OCI-LY1 (cell line): ENCODE measurements at regions not wholly inside any gene's neighbourhood (a gene's known extent, or its start where the extent isn't known, plus 50 kb on each side); places are given as distances from the start of the nearest gene placed in this dataset.

Experiments used
- H2AFZ ChIP-seq: fragments of 200-600 bp; sonication (generic), shearing (Covaris generic); 2 replicates; pipeline ENCODE4 v1.6.0; 2014; ENCODE audit warnings: antibody characterized with exemption, mild to moderate bottlenecking, low read length
- H3F3A ChIP-seq: fragments of 200-600 bp; sonication (generic), shearing (Covaris generic); 2 replicates; pipeline ENCODE4 v1.6.0; 2014; ENCODE audit warnings: mild to moderate bottlenecking, antibody characterized with exemption, low read length, moderate library complexity; ENCODE audit not compliant: insufficient read depth
- H3K27ac ChIP-seq: fragments of 200-600 bp; sonication (generic); 2 replicates; pipeline ENCODE4 v1.5.1; 2014; ENCODE audit warnings: low read length, mixed run types, mild to moderate bottlenecking, low read depth; ENCODE audit not compliant: poor library complexity, severe bottlenecking
- H3K27me3 ChIP-seq: fragments of 200-600 bp; sonication (generic); 2 replicates; pipeline ENCODE4 v1.6.0; 2014; ENCODE audit warnings: antibody characterized with exemption, mild to moderate bottlenecking, low read length, moderate library complexity; ENCODE audit not compliant: insufficient read depth
- H3K36me3 ChIP-seq: fragments of 200-600 bp; sonication (generic); 2 replicates; pipeline ENCODE4 v1.6.1; 2014; ENCODE audit warnings: mild to moderate bottlenecking, antibody characterized with exemption, low read length, moderate library complexity, mixed read lengths; ENCODE audit not compliant: insufficient read depth
- H3K4me1 ChIP-seq: fragments of 200-600 bp; sonication (generic); 2 replicates; pipeline ENCODE4 v1.5.1; 2014; ENCODE audit warnings: mild to moderate bottlenecking, low read length, moderate library complexity; ENCODE audit not compliant: insufficient read depth, severe bottlenecking
- H3K4me2 ChIP-seq: fragments of 200-600 bp; sonication (generic), shearing (Covaris generic); 2 replicates; pipeline ENCODE4 v1.6.1; 2014; ENCODE audit warnings: low read length
- H3K4me3 ChIP-seq: fragments of 200-600 bp; sonication (generic); 2 replicates; pipeline ENCODE4 v1.5.1; 2014; ENCODE audit warnings: low read length, low read depth, mild to moderate bottlenecking, mixed read lengths; ENCODE audit not compliant: poor library complexity, severe bottlenecking
- H3K79me2 ChIP-seq: fragments of 200-600 bp; shearing (Covaris generic); 2 replicates; pipeline ENCODE4 v1.6.1; 2016; ENCODE audit warnings: mixed run types, low read length, mixed read lengths; ENCODE audit not compliant: insufficient read depth
- H3K9ac ChIP-seq: fragments of 200-600 bp; sonication (generic), shearing (Covaris generic); 2 replicates; pipeline ENCODE4 v1.6.1; 2014; ENCODE audit warnings: mild to moderate bottlenecking, low read length, mixed read lengths
- H3K9me2 ChIP-seq: fragments of 200-600 bp; sonication (generic), shearing (Covaris generic); 2 replicates; pipeline ENCODE4 v1.6.1; 2014; ENCODE audit warnings: low read depth, mild to moderate bottlenecking, low read length, mixed read lengths
- H3K9me3 ChIP-seq: fragments of 200-600 bp; shearing (Covaris generic); 2 replicates; pipeline ENCODE4 v1.6.1; 2014; ENCODE audit warnings: low read length, mixed read lengths
- H4K20me1 ChIP-seq: fragments of 200-600 bp; sonication (generic), shearing (Covaris generic); 2 replicates; pipeline ENCODE4 v1.6.0; 2016; ENCODE audit warnings: mild to moderate bottlenecking, low read length; ENCODE audit not compliant: insufficient read depth
- EZH2 ChIP-seq: fragments of 200-600 bp; sonication (generic), shearing (Covaris generic); IDR thresholded peaks from 2 replicates; pipeline ENCODE4 v1.8.0; 2017; ENCODE audit warnings: borderline replicate concordance, mixed run types, mild to moderate bottlenecking, antibody characterized with exemption, low read length, moderate library complexity, mixed read lengths
- TF ChIP-seq, protein P1 (sequence below): fragments of 200-600 bp; sonication (generic), shearing (Covaris generic); IDR thresholded peaks from 2 replicates; pipeline ENCODE4 v1.5.1; 2017; ENCODE audit warnings: mild to moderate bottlenecking, antibody characterized with exemption, low read length, moderate library complexity, mixed read lengths

DNA sequence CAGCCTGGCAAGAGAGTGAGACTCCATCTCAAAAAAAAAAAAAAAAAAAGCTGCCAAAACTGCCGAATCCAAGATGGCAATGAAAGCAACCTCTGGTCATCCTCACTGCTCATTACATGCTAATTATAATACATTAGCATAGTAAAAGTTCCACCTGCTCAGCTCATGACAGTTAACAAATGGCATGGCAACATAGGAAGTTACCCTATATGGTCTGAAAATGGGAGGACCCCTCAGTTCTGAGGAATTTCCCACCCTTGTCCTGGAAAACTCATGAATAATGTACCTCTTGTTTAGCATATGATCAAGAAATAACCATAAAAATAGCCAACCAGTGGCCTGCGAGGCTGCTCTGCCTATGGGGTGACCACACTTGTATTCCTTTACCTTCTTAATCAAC is 93.1 kb upstream of the PGBD5 start:
- Histone ChIP-seq H3K4me2 (no peak overlapping the region), H3K79me2 (no peaks in the 10 kb centered on the region), H3K27ac (no peak overlapping the region), H3K9ac (no peak overlapping the region), H2AFZ (no peak overlapping the region), H3K36me3 (no peaks in the 10 kb centered on the region), H3K4me1 (no peaks in the 10 kb centered on the region), H3F3A (no peaks in the 10 kb centered on the region), H3K4me3 (no peak overlapping the region), H3K9me2 (no peaks in the 10 kb centered on the region), H4K20me1 (no peaks in the 10 kb centered on the region), H3K27me3 (no peaks in the 10 kb centered on the region), H3K9me3 (no peaks in the 10 kb centered on the region)
- TF ChIP-seq, protein P1, sequence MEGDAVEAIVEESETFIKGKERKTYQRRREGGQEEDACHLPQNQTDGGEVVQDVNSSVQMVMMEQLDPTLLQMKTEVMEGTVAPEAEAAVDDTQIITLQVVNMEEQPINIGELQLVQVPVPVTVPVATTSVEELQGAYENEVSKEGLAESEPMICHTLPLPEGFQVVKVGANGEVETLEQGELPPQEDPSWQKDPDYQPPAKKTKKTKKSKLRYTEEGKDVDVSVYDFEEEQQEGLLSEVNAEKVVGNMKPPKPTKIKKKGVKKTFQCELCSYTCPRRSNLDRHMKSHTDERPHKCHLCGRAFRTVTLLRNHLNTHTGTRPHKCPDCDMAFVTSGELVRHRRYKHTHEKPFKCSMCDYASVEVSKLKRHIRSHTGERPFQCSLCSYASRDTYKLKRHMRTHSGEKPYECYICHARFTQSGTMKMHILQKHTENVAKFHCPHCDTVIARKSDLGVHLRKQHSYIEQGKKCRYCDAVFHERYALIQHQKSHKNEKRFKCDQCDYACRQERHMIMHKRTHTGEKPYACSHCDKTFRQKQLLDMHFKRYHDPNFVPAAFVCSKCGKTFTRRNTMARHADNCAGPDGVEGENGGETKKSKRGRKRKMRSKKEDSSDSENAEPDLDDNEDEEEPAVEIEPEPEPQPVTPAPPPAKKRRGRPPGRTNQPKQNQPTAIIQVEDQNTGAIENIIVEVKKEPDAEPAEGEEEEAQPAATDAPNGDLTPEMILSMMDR, result no peak
- TF ChIP-seq EZH2, result no peak

DNA sequence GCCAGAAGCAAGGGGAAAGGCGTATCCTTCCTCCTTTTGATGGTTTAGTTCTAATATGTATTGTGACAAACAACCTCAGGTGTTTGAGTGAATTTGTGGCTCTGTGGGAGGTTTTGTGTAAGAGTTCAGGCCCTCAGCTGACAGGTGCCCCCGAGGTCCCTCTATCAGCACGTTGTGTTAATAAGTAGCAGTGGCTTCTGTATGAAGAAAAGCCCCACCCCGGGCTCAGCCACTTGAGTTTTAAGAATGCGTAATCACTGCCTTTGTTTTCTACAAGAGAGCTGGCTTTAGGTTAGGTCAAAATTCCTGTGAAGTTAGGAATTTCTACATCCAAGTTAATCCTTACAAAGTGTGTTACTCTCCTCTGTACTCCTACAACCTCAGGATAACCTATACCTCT is 92.4 kb upstream of the PGBD5 start:
- H3K9ac ChIP-seq, result no peak overlapping the region
- H3F3A ChIP-seq, result no peaks in the 10 kb centered on the region
- no peak overlapping the region for H2AFZ ChIP-seq
- no peaks in the 10 kb centered on the region for H3K79me2 ChIP-seq
- no peaks in the 10 kb centered on the region for H3K9me3 ChIP-seq
- H3K36me3 ChIP-seq, result no peaks in the 10 kb centered on the region
- H3K27me3 ChIP-seq, result no peaks in the 10 kb centered on the region
- no peak overlapping the region for H3K4me3 ChIP-seq
- no peaks in the 10 kb centered on the region for H3K9me2 ChIP-seq
- H3K27ac ChIP-seq, result no peak overlapping the region
- no peak overlapping the region for H3K4me2 ChIP-seq
- TF ChIP-seq EZH2, result no peak
- TF ChIP-seq, protein P1, result no peak
- no peaks in the 10 kb centered on the region for H4K20me1 ChIP-seq
- H3K4me1 ChIP-seq, result no peaks in the 10 kb centered on the region

DNA sequence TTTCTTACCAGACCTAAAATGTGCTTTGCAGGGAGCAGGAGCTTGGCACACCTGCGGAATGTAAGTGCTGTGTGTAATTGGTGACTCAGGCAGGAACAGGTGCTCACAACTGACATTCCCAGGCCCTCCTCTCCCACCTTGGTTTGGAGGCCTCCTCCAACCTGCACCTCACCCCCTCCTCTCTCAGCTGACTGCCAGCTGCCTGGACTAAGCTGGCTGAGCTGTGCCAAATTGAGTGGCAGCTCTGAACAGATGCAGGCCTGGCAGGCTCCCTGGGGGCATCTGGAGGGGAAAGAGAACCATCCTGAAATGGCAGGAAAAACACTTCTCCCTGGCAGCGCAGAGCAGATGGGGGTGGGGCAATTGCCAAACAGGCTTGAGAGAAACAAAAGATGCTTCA is 91.7 kb upstream of the PGBD5 start:
- Histone ChIP-seq H3K4me1 (no peaks in the 10 kb centered on the region), H3K36me3 (no peaks in the 10 kb centered on the region), H3K4me2 (no peak overlapping the region), H4K20me1 (no peaks in the 10 kb centered on the region), H3K9me2 (no peaks in the 10 kb centered on the region), H3K27ac (no peak overlapping the region), H3K9me3 (no peaks in the 10 kb centered on the region), H3K79me2 (no peaks in the 10 kb centered on the region), H3K9ac (no peak overlapping the region), H3K27me3 (no peaks in the 10 kb centered on the region), H3K4me3 (no peak overlapping the region), H3F3A (no peaks in the 10 kb centered on the region), H2AFZ (no peak overlapping the region)
- TF ChIP-seq, protein P1, result no peak
- TF ChIP-seq EZH2, result no peak
